HepG2 (cell line): ENCODE measurements at regions not wholly inside any gene's neighbourhood (a gene's known extent, or its start where the extent isn't known, plus 50 kb on each side); places are given as distances from the start of the nearest gene placed in this dataset.

ENCODE experiments used
- ATAC-seq: fragments of 200-7000 bp; cut with Tn5 transposase; 3 replicates; pipeline ENCODE4 v1.9.1; 2020; ENCODE audit warnings: mild to moderate bottlenecking, moderate library complexity
- BruUV-seq: library from RNA; stranded (reverse); fragments of 400-500 nt; replicated peaks from 2 replicates; lab custom pipeline; 2021; lab: Mats Ljungman, UMichigan
- CTCF ChIA-PET: fragments of 300-600 bp; formaldehyde crosslinking; extraction: SDS; loops from one replicate; lab custom pipeline; 2021; ENCODE audit warnings: low total read pairs, inconsistent platforms, low intra/inter-chr PET ratio; lab: Yijun Ruan, JAX
- POLR2A ChIA-PET: fragments of 350-600 bp; sonication (Branson Sonifier 250); formaldehyde crosslinking; loops from one replicate; lab custom pipeline; 2020; ENCODE audit warnings: antibody characterized with exemption, inconsistent platforms; lab: Yijun Ruan, JAX
- DNase-seq: peaks from one replicate; pipeline ENCODE4 v3.0.0-alpha.2; 2015; ENCODE audit warnings: low spot score
- FAIRE-seq: peaks from 3 replicates; lab custom pipeline; 2011; peaks lifted over from hg19 to GRCh38; lab: Jason Lieb, UNC
- H2AFZ ChIP-seq: one replicate; pipeline ENCODE4 v1.6.1; 2011; ENCODE audit warnings: low read length, inconsistent platforms
- H3K27ac ChIP-seq: fragments of 300-600 bp; 3 replicates; pipeline ENCODE4 v1.8.0; 2011; ENCODE audit warnings: mixed run types, mild to moderate bottlenecking, mixed read lengths, low read length, inconsistent platforms; ENCODE audit not compliant: insufficient read depth; ENCODE audit errors: extremely low read length
- H3K27me3 ChIP-seq, 2 experiments: fragments of 200-600 bp in 1 of 2; 2 replicates in 1 of 2; 3 replicates in 1 of 2; pipeline versions ENCODE4 v1.6.0 to v1.8.0; 2011; ENCODE audit warnings: low read length in 2 of 2, mild to moderate bottlenecking in 2 of 2, moderate library complexity in 2 of 2, inconsistent platforms in 1 of 2; ENCODE audit not compliant: insufficient read depth in 2 of 2, control insufficient read depth in 1 of 2
- H3K36me3 ChIP-seq, 2 experiments: fragments of 200-600 bp in 1 of 2; replicated peaks in 1 of 2; 2 replicates in 1 of 2; 3 replicates in 1 of 2; pipeline versions ENCODE4 v1.5.1 to v1.8.0; 2011; ENCODE audit warnings: low read length in 2 of 2, inconsistent platforms in 1 of 2; ENCODE audit not compliant: insufficient read depth in 2 of 2, control insufficient read depth in 1 of 2
- H3K4me1 ChIP-seq: 2 replicates; pipeline ENCODE4 v1.5.1; 2012; ENCODE audit warnings: low read length, inconsistent platforms; ENCODE audit not compliant: insufficient read depth
- H3K4me2 ChIP-seq: 2 replicates; pipeline ENCODE4 v1.6.0; 2011; ENCODE audit warnings: low read depth, low read length, inconsistent platforms
- H3K4me3 ChIP-seq, 3 experiments: fragments of 200-600 bp in 1 of 3; sonication (generic), shearing (Covaris generic) in 1 of 3; replicated peaks in 1 of 3; 2 replicates each; pipeline ENCODE4 v1.5.1; 2011 to 2016; ENCODE audit warnings: low read length in 3 of 3, inconsistent platforms in 2 of 3, low read depth in 2 of 3, mild to moderate bottlenecking in 2 of 3, control low read depth in 1 of 3, mixed read lengths in 1 of 3; ENCODE audit not compliant: insufficient read depth in 1 of 3
- H3K79me2 ChIP-seq: one replicate; pipeline ENCODE4 v1.6.1; 2011; ENCODE audit warnings: low read length, inconsistent platforms; ENCODE audit not compliant: insufficient read depth
- H3K9ac ChIP-seq: 2 replicates; pipeline ENCODE4 v1.6.0; 2011; ENCODE audit warnings: mild to moderate bottlenecking, low read depth, low read length, inconsistent platforms; ENCODE audit not compliant: insufficient read depth
- H3K9me3 ChIP-seq: 2 replicates; pipeline ENCODE4 v1.5.1; 2012; ENCODE audit warnings: mild to moderate bottlenecking, low read length
- H4K20me1 ChIP-seq: 2 replicates; pipeline ENCODE4 v1.6.0; 2011; ENCODE audit warnings: inconsistent platforms, mild to moderate bottlenecking, low read length, moderate library complexity; ENCODE audit not compliant: insufficient read depth
- EHMT2 ChIP-seq: fragments of 200-600 bp; sonication (generic); IDR thresholded peaks from 2 replicates; pipeline ENCODE4 v1.7.0; 2017; ENCODE audit warnings: antibody characterized with exemption, low read depth, low read length, borderline replicate concordance
- GATA4 ChIP-seq: sonication (generic); IDR thresholded peaks from 2 replicates; pipeline ENCODE4 v1.6.1; 2016; ENCODE audit warnings: antibody characterized with exemption, low read depth, borderline replicate concordance
- HOXA9 ChIP-seq: sonication (generic); formaldehyde crosslinking; IDR thresholded peaks from 2 replicates; pipeline ENCODE4 v1.8.1; 2022; ENCODE audit warnings: missing genetic modification reagents, mild to moderate bottlenecking, moderate library complexity, borderline replicate concordance
- MIER2 ChIP-seq: IDR thresholded peaks from 2 replicates; pipeline ENCODE4 v1.6.1; 2016; ENCODE audit warnings: missing biosample characterization, missing genetic modification reagents
- PCBP2 ChIP-seq: fragments of 200-400 bp; formaldehyde crosslinking; optimal IDR thresholded peaks from 2 replicates; pipeline ENCODE3; 2018; ENCODE audit warnings: low read length, low read depth; ENCODE audit not compliant: poor library complexity, severe bottlenecking
- REXO4 ChIP-seq: sonication (generic); formaldehyde crosslinking; IDR thresholded peaks from 2 replicates; pipeline ENCODE4 v1.8.0; 2022; ENCODE audit warnings: missing genetic modification reagents, mild to moderate bottlenecking, borderline replicate concordance
- TBX3 ChIP-seq: fragments of 450-650 bp; IDR thresholded peaks from 2 replicates; pipeline ENCODE4 v1.6.1; 2017; ENCODE audit warnings: antibody characterized with exemption, mild to moderate bottlenecking, inconsistent platforms, borderline replicate concordance
- TCF7L2 ChIP-seq: IDR thresholded peaks from 2 replicates; pipeline ENCODE4 v1.6.1; 2011; ENCODE audit warnings: mild to moderate bottlenecking, low read depth, low read length, moderate library complexity
- ZFX ChIP-seq: sonication (generic); formaldehyde crosslinking; IDR thresholded peaks from 2 replicates; pipeline ENCODE4 v1.4.0; 2020; ENCODE audit warnings: mild to moderate bottlenecking, low read depth, missing genetic modification reagents, moderate library complexity
- ZNF460 ChIP-seq: sonication (generic); formaldehyde crosslinking; IDR thresholded peaks from 2 replicates; pipeline ENCODE4 v1.5.1; 2020; ENCODE audit warnings: missing genetic modification reagents, mild to moderate bottlenecking, borderline replicate concordance
- ZNF562 ChIP-seq: sonication (generic); formaldehyde crosslinking; IDR thresholded peaks from 2 replicates; pipeline ENCODE4 v1.8.0; 2022; ENCODE audit warnings: missing genetic modification reagents, borderline replicate concordance
- ZNF7 ChIP-seq: IDR thresholded peaks from 2 replicates; pipeline ENCODE4 v1.6.1; 2016; ENCODE audit warnings: missing biosample characterization, missing genetic modification reagents
- WGBS: methylation state at CpG from one replicate; pipeline ENCODE4 v1.1.6; 2017; ENCODE audit warnings: low lambda C conversion rate; 5-methylcytosine and 5-hydroxymethylcytosine counted together
- in situ Hi-C: cut with HindIII; loops from 2 replicates; pipeline ENCODE4 v1.10.0; 2017; ENCODE audit warnings: low pct_unique_long_range_greater_than_20kb; ENCODE audit not compliant: extremely low pct_ligation_motif_present
- intact Hi-C: fragments of 100-400 bp; cut with micrococcal nuclease; formaldehyde crosslinking; loops from one replicate; pipeline ENCODE4 v1.10.0; 2022; ENCODE audit not compliant: unreplicated experiment
- TF ChIP-seq, protein P1 (sequence below): sonication (generic); formaldehyde crosslinking; IDR thresholded peaks from 2 replicates; pipeline ENCODE4 v1.5.0; 2020; ENCODE audit warnings: mild to moderate bottlenecking, missing genetic modification reagents, moderate library complexity
- TF ChIP-seq, protein P2 (sequence below): sonication (generic); formaldehyde crosslinking; IDR thresholded peaks from 2 replicates; pipeline ENCODE4 v1.8.1; 2022; ENCODE audit warnings: mild to moderate bottlenecking, missing genetic modification reagents
- TF ChIP-seq, protein P3 (sequence below): sonication (generic); formaldehyde crosslinking; IDR thresholded peaks from 2 replicates; pipeline ENCODE4 v1.5.0; 2020; ENCODE audit warnings: missing genetic modification reagents, mild to moderate bottlenecking, borderline replicate concordance
- TF ChIP-seq, protein P4 (sequence below): IDR thresholded peaks from 2 replicates; pipeline ENCODE4 v1.6.1; 2012; ENCODE audit warnings: inconsistent platforms
- TF ChIP-seq, protein P5 (sequence below): sonication (generic); formaldehyde crosslinking; IDR thresholded peaks from 2 replicates; pipeline ENCODE4 v1.9.0; 2022; ENCODE audit warnings: low read depth, missing genetic modification reagents

DNA sequence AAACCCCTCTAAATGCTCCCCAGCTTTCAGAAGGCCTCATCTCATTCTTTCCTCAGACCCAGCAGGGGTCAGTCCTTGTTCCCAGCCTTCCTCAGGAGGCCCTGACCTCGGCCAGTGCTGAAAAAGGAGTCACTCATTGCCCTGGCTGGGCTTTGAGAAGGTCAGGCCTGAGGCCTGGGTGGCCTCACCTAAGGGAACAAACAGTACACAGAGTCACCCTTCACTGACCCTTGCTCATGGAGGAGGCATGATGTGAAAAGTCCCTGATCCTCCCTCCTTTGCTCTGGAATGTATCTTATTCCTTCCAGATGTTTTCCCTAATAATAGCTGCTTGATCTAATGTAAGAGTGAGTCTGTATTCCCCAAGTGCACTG is 117.7 kb upstream of the SLC44A3 start (continued):
- TF ChIP-seq, protein P1, sequence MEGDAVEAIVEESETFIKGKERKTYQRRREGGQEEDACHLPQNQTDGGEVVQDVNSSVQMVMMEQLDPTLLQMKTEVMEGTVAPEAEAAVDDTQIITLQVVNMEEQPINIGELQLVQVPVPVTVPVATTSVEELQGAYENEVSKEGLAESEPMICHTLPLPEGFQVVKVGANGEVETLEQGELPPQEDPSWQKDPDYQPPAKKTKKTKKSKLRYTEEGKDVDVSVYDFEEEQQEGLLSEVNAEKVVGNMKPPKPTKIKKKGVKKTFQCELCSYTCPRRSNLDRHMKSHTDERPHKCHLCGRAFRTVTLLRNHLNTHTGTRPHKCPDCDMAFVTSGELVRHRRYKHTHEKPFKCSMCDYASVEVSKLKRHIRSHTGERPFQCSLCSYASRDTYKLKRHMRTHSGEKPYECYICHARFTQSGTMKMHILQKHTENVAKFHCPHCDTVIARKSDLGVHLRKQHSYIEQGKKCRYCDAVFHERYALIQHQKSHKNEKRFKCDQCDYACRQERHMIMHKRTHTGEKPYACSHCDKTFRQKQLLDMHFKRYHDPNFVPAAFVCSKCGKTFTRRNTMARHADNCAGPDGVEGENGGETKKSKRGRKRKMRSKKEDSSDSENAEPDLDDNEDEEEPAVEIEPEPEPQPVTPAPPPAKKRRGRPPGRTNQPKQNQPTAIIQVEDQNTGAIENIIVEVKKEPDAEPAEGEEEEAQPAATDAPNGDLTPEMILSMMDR (CRISPR knock-in tag): peak; percentile 10; the same call in 1 of the 2 replicates
- no peak for TF ChIP-seq PCBP2
- no peak for TF ChIP-seq ZNF7 (CRISPR knock-in tag)
- TF ChIP-seq ZNF460 (CRISPR knock-in tag): no peak
- peak; percentile 35; the same call in 1 of the 2 replicates for TF ChIP-seq ZFX (CRISPR knock-in tag)
- TF ChIP-seq GATA4: no peak
- no peak for TF ChIP-seq TCF7L2

DNA sequence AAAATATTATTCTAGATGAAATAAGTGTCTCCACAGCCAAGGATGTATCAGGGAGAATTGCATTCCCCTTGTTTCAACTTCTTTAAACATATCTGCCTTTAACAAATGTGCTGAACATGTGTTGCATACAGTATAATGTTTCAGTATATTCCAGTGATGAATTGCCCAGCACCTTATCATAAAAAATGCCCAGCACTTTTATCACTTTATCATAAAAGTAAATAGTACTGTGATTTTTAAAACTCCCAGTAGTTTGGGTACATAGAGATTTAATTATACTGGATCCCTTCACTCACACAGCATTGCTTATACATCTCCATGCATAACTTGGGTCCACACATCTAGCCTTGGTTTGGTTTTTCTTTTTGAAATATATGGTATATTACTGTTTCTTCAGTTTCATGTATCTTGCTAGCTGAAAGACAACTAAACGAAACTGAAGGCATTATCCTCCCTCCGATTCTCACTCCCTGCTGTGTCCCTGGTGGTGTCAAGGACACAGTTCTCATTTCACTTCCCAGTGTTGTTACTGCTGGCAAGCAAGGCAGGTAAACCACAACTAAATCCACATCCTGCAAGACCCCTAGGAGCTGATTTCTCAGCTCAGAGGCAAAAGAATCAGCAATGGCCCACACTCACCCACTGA is 118.2 kb upstream of the SLC44A3 start:
- Histone ChIP-seq H3K79me2 (no peaks in the 10 kb centered on the region), H3K4me3 (no peak overlapping the region), H3K27me3 (no peaks in the 10 kb centered on the region), H4K20me1 (no peaks in the 10 kb centered on the region), H3K27ac (peak overlapping the region; percentile 27), H3K4me2 (no peak overlapping the region), H3K9ac (peak overlapping the region; percentile 26; the same call in 1 of the 2 replicates), H3K9me3 (no peaks in the 10 kb centered on the region), H3K4me1 (peaks cover 71% of the 10 kb centered on the region), H2AFZ (no peak overlapping the region), H3K36me3 (no peaks in the 10 kb centered on the region)
- in situ Hi-C loops: no loop called here
- TF ChIP-seq, protein P2, sequence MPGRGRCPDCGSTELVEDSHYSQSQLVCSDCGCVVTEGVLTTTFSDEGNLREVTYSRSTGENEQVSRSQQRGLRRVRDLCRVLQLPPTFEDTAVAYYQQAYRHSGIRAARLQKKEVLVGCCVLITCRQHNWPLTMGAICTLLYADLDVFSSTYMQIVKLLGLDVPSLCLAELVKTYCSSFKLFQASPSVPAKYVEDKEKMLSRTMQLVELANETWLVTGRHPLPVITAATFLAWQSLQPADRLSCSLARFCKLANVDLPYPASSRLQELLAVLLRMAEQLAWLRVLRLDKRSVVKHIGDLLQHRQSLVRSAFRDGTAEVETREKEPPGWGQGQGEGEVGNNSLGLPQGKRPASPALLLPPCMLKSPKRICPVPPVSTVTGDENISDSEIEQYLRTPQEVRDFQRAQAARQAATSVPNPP: no peak
- TF ChIP-seq ZNF562 (CRISPR knock-in tag) (no peak), HOXA9 (no peak), REXO4 (CRISPR knock-in tag) (no peak), EHMT2 (no peak), MIER2 (no peak), TBX3 (no peak)
- TF ChIP-seq, protein P3, sequence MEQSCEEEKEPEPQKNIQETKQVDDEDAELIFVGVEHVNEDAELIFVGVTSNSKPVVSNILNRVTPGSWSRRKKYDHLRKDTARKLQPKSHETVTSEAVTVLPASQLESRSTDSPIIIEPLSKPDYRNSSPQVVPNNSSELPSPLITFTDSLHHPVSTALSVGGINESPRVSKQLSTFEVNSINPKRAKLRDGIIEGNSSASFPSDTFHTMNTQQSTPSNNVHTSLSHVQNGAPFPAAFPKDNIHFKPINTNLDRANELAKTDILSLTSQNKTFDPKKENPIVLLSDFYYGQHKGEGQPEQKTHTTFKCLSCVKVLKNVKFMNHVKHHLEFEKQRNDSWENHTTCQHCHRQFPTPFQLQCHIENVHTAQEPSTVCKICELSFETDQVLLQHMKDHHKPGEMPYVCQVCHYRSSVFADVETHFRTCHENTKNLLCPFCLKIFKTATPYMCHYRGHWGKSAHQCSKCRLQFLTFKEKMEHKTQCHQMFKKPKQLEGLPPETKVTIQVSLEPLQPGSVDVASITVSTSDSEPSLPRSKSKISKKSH: no peak
- TF ChIP-seq, protein P4, sequence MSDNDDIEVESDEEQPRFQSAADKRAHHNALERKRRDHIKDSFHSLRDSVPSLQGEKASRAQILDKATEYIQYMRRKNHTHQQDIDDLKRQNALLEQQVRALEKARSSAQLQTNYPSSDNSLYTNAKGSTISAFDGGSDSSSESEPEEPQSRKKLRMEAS: no peak
- TF ChIP-seq, protein P5, sequence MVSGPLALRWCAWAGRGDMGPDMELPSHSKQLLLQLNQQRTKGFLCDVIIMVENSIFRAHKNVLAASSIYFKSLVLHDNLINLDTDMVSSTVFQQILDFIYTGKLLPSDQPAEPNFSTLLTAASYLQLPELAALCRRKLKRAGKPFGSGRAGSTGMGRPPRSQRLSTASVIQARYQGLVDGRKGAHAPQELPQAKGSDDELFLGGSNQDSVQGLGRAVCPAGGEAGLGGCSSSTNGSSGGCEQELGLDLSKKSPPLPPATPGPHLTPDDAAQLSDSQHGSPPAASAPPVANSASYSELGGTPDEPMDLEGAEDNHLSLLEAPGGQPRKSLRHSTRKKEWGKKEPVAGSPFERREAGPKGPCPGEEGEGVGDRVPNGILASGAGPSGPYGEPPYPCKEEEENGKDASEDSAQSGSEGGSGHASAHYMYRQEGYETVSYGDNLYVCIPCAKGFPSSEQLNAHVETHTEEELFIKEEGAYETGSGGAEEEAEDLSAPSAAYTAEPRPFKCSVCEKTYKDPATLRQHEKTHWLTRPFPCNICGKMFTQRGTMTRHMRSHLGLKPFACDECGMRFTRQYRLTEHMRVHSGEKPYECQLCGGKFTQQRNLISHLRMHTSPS: no peak
- no TSS peak for BruUV-seq
- ATAC-seq (no peak; the same call in 2 of the 3 replicates), FAIRE-seq (no peak), DNase-seq (no peak)
- CTCF ChIA-PET: no interaction called here
- WGBS: 56% methylated on average over 2 of the region's 2 CpGs
- intact Hi-C loops: no loop called here
- POLR2A ChIA-PET: interaction anchor here (1.0 kb wide), 1 partner anchor 12 kb away, joined by 6 read pairs; no protein-coding TSS in a partner anchor
